ENCODE measurements at regions not wholly inside any gene's neighbourhood (a gene's known extent, or its start where the extent isn't known, plus 50 kb on each side); places are given as distances from the start of the nearest gene placed in this dataset.

DNA sequence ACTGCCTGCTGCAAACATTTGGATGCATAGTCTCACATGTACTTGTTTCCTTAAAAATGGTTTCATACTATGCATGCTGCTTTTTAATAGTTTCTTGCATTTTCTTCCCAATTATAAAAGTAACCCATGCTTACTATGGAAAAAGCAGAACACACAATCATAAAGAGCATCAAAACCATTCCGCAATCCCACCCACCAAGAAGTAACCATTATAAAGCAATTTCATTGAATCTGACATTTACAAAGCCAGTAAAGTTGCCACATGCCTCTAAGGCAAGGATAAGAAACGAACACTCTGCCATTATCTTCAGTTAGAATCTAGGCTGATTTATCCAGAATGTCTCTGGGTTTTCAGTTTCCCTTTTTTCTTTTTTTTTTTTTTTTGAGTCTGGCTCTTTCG is 92.7 kb upstream of the OSMR start:
- TF ChIP-seq ZBTB17 (tag by site-specific recombination; IDR thresholded peaks at IDR 0.05) (no peak), ZNF404 (tag by site-specific recombination; IDR thresholded peaks at IDR 0.05) (no peak), SP7 (tag by site-specific recombination; IDR thresholded peaks at IDR 0.05) (no peak), OSR2 (tag by site-specific recombination; IDR thresholded peaks at IDR 0.05) (no peak), ZNF76 (tag by site-specific recombination; IDR thresholded peaks at IDR 0.05; ENCODE audit: borderline replicate concordance, low read depth) (no peak), ZNF248 (tag by site-specific recombination; IDR thresholded peaks at IDR 0.05) (no peak), ZNF140 (tag by site-specific recombination; IDR thresholded peaks at IDR 0.05) (no peak), CTCF (tag by site-specific recombination; IDR thresholded peaks at IDR 0.05) (no peak), KLF16 (tag by site-specific recombination; IDR thresholded peaks at IDR 0.05) (no peak), BCL11A (tag by site-specific recombination; IDR thresholded peaks at IDR 0.05; ENCODE audit: low read depth) (no peak), ZFHX2 (tag by site-specific recombination; conservative IDR thresholded peaks at IDR 0.05) (no peak), MYNN (tag by site-specific recombination; IDR thresholded peaks at IDR 0.05; ENCODE audit: borderline replicate concordance) (no peak), SALL2 (tag by site-specific recombination; IDR thresholded peaks at IDR 0.05; ENCODE audit: borderline replicate concordance) (no peak), ZNF473 (tag by site-specific recombination; IDR thresholded peaks at IDR 0.05) (no peak), SP3 (tag by site-specific recombination; IDR thresholded peaks at IDR 0.05) (no peak), ZBTB26 (tag by site-specific recombination; optimal IDR thresholded peaks at IDR 0.05) (no peak), ZNF214 (tag by site-specific recombination; IDR thresholded peaks at IDR 0.05; ENCODE audit: borderline replicate concordance) (no peak), ZNF571 (tag by site-specific recombination; IDR thresholded peaks at IDR 0.05) (no peak), ZNF530 (tag by site-specific recombination; IDR thresholded peaks at IDR 0.05; ENCODE audit: low read depth) (no peak)
- TF ChIP-seq, protein P1, sequence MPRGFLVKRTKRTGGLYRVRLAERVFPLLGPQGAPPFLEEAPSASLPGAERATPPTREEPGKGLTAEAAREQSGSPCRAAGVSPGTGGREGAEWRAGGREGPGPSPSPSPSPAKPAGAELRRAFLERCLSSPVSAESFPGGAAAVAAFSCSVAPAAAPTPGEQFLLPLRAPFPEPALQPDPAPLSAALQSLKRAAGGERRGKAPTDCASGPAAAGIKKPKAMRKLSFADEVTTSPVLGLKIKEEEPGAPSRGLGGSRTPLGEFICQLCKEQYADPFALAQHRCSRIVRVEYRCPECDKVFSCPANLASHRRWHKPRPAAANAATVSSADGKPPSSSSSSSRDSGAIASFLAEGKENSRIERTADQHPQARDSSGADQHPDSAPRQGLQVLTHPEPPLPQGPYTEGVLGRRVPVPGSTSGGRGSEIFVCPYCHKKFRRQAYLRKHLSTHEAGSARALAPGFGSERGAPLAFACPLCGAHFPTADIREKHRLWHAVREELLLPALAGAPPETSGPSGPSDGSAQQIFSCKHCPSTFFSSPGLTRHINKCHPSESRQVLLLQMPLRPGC (tag by site-specific recombination; IDR thresholded peaks at IDR 0.05) = no peak
- H3K4me3 ChIP-seq (ENCODE audit: low read depth, low read length) = no peak overlapping the region
- no peaks in the 10 kb centered on the region for H3K9me3 ChIP-seq (ENCODE audit: control insufficient read depth, insufficient read depth, low read depth, low read length)
- ChIA-PET POLR2A (no interaction called here), CTCF (interaction anchor here (0.7 to 4.1 kb wide), 3 partner anchors 56 to 311 kb away, joined by 3 to 23 read pairs (median 20); no protein-coding TSS in a partner anchor)
- H3K36me3 ChIP-seq (ENCODE audit: control insufficient read depth in 2 of 2, insufficient read depth in 1 of 2, low read length in 2 of 2) = no peaks in the 10 kb centered on the region
- H3K4me1 ChIP-seq (ENCODE audit: control insufficient read depth, insufficient read depth, low read length) = no peaks in the 10 kb centered on the region
- no peak overlapping the region for H3K27ac ChIP-seq (ENCODE audit: extremely low read depth, low read depth, low read length)

DNA sequence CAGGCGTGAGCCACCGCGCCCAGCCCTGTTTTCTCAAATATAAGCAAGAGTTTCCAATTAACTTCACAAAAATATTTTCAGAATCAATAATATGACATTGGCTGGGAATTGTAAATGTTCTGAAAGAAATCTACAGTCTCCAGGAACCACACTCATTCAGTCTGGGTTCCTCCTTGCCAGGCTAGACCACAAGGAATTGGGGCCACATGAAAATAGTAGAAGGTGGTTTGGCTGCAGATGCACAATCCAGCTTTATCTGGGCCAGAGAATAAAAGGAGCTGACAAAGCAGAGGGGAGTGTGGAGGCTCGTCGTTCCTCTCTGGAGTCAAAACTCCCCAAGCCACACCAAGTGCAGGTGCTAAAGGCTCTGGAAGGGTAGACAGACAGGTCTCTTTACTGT is 92.0 kb upstream of the OSMR start:
- Histone ChIP-seq H3K9me3 (ENCODE audit: control insufficient read depth, insufficient read depth, low read depth, low read length) (no peaks in the 10 kb centered on the region), H3K27ac (ENCODE audit: extremely low read depth, low read depth, low read length) (no peak overlapping the region), H3K36me3 (ENCODE audit: control insufficient read depth in 2 of 2, insufficient read depth in 1 of 2, low read length in 2 of 2) (no peaks in the 10 kb centered on the region), H3K4me1 (ENCODE audit: control insufficient read depth, insufficient read depth, low read length) (no peaks in the 10 kb centered on the region), H3K4me3 (ENCODE audit: low read depth, low read length) (no peak overlapping the region)
- ChIA-PET POLR2A (no interaction called here), CTCF (interaction anchor here (0.7 to 1.7 kb wide), 4 partner anchors 12 to 312 kb away, joined by 4 to 6 read pairs (median 5); no protein-coding TSS in a partner anchor)
- TF ChIP-seq TRIM28 (IDR thresholded peaks at IDR 0.05; ENCODE audit: borderline replicate concordance, low read length) = no peak
- no peak for TF ChIP-seq ZNF677 (tag by site-specific recombination; IDR thresholded peaks at IDR 0.05)
